GM19025 (cell line): ENCODE measurements at regions not wholly inside any gene's neighbourhood (a gene's known extent, or its start where the extent isn't known, plus 50 kb on each side); places are given as distances from the start of the nearest gene placed in this dataset.
"Not testable (repeated sequence)": the region's sequence is repeated elsewhere in the genome, so short reads cannot be mapped to it uniquely, and the experiment has no call there.

Source experiments
- ATAC-seq: cut with Tn5 transposase; IDR thresholded peaks from one replicate; pipeline ENCODE4 v1.9.1; 2021; ENCODE audit warnings: mild to moderate bottlenecking, low read depth, moderate library complexity; ENCODE audit not compliant: unreplicated experiment

DNA sequence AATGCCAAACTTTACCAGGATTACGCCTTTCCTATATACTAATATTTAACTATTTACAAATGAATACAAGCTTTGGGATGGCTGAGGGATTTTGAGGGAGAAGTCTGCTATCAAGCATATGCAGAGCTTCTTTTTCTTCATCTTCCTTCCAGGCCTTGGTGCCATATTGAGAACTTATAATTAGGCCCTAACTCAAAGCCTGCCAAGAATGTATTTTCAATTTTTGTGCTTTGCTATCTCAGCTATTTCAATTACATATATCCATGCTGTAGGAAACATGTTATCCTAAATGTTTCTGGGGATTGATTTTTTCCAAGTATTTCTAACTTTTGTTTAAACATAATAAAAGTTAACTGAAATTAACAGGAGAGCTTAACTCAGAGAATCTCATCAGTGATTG is 425.0 kb upstream of the GRM7 start:
- no peak for ATAC-seq

DNA sequence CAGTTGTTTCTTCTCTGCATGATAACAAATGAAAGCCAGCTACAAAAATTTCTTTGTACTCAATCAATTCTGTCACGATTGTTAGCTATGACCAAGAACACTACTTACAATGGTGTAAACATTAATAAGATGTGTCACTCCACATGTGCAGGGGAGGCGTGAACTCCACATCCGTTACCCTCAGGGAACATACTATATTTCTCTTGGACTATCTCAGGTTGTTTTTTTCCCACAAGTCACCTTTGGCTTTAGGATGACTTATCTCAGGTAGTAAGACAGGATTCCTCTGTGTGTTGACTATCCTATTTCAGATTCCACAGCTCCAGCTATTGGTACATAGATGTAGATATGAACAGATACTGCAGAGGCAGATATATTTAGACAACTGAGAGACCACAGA is 423.3 kb upstream of the GRM7 start:
- no peak for ATAC-seq

- no peak for ATAC-seq
These were observed 422.9 kb upstream of the GRM7 start for GRCh38 chr3:6438031-6438430.

DNA sequence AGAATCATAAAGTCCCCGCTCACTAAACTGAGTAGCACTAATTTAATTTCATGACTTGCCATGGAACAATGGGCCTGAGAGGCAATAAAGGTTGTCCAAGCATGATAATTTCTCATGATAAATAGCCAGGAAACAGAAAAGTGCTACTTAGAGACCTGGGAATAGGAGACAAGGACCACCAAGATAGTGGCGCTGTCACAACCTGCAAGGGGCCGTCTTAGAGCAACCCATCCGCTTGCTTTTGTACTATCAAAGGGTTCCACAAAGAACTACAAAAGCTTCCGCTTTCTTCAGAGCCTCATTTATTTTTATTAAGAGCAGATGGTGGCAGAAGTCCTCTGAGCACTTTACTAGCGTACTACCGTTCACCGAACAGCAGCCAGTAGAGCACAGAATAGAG is 421.7 kb upstream of the GRM7 start:
- no peak for ATAC-seq

DNA sequence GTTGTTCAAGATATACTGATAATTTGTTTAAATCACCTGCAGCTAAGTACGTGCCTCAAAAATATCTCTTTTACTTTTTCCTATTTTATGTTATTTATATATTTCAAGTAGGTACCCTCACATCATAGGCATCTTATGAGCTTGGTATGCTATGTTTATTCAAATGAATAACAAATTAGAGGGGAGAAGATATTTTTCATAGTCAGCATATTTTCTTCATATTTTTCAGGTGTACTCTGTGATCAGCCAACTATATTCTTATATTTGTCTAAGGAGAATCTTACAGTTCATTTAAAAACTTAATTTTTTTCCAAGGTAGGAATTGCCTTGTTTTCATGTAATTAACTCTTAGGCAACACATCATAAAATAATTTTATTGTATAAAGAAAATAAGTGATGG is 421.1 kb upstream of the GRM7 start:
- ATAC-seq: no peak

DNA sequence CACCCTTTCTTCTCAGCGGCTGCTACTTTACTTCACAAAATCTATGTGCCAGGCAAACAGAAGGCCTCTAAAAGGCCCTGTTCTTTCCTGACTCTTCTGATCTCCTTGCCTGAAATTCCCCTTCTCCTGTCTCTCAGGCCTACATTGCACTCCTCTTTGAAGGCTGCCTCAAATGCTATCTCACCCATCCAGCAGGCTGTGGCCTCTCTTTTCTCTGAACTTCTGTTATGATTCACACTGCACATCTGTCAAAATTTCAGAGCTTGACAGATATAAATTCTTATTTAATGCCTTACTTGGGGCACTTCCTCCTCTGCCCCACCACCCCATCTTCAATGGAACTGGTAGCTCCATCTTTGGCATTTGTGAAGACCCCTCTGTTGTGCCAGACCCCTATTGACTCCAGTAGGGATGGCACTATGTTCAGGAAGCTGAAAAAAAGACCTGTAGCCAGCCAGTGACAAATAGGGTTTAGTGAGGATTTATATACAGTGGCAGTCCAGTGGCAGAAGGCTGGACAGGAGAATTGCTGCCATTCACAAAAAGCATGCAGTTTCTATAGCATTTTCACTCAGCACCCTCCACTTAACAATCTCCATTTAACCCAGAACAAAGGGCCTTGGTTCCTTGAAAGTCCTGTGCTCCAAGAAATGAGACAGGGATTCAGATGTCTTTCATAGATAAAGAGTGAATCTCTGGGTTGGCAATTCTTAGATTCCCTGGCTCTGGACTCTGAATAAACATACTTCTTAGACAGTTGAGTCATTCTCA is 415.8 kb upstream of the GRM7 start:
- no peak for ATAC-seq

DNA sequence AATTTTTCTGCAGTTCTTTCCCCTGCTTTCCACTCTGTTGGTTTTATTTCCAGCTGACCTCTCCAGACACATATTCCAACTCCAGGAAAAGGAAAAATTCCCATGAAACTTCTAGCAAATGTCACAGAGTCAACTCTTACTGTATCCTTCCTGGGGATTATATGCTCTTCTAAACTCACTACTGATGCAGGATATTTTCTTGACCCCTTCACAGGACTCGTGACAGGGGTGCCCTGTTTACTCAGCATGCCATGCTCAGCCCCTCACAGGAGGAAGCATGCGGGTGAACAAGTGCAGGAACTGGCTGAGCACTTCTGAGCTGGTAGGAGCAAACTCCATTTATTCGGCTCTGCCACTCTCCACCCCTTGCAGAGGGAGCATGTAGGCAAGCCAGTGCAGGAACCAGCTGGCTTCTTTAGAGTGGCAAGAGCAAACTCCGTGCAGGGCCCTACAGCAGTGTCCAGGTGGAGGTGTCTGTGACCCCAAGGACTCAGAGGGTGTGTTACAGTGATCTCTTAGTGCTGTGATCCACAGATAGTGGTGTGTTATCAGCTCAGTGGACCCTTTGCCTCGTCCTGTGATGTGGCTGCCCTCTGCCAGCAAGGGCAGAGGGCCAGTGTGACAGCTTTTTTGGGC is 413.6 kb upstream of the GRM7 start:
- ATAC-seq: no peak

DNA sequence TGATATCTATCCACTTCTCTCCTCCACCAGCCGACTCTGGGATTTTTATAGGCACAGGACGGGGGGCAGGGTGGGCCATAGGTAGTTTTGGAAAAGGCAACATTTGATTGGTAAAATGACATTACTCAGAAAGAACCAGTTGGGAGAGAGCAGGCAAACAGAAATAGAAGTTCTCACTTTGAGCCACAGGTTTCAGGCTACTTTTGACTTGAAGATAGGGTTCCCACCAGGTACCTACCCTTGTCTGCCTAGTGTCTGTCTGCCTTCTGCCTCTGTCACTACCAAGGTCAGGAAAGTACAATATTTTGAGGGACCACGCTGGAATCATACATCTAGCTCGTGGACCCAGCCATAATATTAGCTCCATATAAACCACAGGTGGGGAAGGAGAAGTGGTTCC is 412.9 kb upstream of the GRM7 start:
- no peak for ATAC-seq

DNA sequence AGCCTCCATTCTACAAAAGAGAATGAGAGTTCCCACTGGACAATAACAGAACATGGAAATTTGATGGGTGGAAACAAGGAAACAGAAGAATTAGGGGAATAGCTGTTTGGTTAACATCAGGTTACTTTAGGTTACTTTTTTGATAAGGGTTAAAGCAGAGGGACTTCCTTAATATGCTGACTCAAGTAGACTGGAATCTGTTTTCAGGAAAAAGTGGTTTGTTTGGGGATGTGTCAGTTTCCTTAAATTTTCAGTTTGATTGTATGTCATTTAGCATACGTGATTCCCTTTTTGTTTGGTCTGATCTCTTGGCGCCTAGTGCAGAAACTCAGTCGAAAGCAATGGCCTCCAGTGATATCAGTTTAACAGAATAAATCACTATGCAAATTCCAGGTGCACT is 411.8 kb upstream of the GRM7 start:
- no peak for ATAC-seq

DNA sequence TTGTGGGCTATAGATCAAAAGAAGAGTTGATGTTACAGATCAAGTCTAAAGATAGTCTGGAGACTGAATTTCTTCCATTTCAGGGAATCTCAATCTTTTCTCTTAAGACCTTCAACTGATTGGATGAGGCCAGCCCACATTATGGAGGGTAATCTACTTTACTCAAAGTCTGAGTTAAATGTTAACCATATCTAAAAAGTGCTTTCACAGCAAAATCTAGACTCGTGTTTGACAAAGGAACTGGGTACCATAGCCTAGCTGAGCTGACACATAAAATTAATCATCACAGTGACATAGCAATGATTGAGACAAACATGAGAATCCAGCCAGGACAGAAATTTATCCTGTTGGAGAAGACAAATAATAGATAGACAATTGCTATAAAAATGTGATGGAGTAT is 407.9 kb upstream of the GRM7 start:
- no peak for ATAC-seq

- no peak for ATAC-seq
These were observed 405.9 kb upstream of the GRM7 start for GRCh38 chr3:6455031-6455430.

DNA sequence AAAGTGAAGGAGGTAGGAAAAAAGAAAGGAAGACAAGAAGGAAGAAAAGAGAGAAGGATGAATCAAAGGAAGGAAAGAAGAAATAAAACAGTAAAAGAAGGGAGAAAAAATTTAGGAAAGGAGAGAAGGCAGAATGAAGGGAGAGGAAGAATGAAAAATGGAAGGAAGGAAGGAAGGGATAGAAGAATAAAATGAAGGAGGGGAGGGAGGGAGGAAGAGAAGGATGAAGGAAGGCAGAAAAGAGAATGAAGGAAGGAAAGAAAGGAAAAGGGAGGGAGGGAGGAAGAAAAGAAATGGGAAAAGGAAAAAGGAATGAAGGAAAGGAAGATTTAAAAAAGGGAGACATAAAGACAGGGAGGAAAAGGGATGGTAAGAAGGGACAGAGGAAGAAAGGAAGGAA is 393.7 kb upstream of the GRM7 start:
- ATAC-seq: no peak

DNA sequence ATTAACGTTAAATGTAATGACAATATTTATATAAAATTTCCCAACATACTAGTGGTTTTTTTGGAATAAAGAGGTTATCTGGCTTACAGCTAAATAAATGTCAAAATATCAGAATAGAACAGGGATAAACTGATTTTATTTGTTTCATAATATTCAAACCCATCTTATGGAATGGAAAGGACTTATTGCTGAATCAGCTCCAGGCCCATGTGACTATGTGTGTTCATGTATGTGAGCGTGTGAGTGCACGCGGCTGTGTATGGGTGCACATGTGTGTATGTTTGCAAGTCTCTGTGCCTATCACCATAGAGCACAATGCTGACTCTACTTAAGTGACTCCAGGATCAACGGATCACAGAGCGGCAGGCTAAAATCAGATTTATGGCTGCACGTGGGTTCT is 392.3 kb upstream of the GRM7 start:
- ATAC-seq: no peak

GRCh38 chr3:6471744-6472143 is 389.2 kb upstream of the GRM7 start:
- ATAC-seq: no peak

- not testable (repeated sequence) for ATAC-seq
These were observed 370.2 kb upstream of the GRM7 start for GRCh38 chr3:6490487-6491327.

- no peak for ATAC-seq
These were observed 369.1 kb upstream of the GRM7 start for GRCh38 chr3:6491768-6492167.

DNA sequence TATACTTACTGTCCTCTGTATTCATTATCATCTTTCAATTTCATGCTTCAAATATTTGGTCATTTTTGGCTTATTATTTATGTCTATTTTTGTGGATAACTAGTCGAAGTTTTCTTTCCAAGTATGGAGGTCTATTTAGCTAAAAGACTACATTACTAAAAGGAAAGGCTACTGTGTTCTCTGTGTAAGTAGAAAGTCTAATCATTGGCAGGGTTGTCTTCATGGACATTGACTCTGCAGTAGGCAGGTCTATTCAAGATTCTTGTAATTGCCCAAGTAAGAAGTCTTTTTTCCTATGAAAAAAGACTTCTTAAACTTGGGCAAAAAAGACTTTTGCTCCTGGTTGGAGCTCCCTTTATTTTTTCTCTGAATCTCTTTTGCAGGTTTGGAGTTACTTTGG is 368.6 kb upstream of the GRM7 start:
- ATAC-seq: no peak

- not testable (repeated sequence) for ATAC-seq
These were observed 362.0 kb upstream of the GRM7 start for GRCh38 chr3:6498944-6499343.

DNA sequence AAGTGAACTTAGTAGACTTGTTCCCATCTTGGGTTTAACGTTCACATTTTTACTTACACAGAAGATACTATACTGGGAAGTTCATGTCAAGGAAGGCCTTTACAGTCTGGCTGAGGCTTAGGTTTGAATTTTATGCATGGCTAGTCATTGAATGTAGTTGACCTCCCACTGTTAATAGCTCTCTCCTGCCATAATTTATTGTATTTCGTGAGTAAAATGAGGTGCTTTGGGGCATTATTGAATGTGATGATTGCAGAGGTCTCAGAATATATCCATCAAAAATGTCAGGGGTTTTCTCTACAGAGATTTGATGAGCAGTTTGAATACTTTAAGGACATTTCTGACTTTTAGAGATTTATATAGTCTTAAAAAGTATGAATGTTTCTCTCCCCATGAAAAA is 356.6 kb upstream of the GRM7 start:
- ATAC-seq: no peak

GRCh38 chr3:6504834-6505233 is 356.1 kb upstream of the GRM7 start:
- ATAC-seq: no peak

- no peak for ATAC-seq
These were observed 352.5 kb upstream of the GRM7 start for GRCh38 chr3:6508410-6508759.

DNA sequence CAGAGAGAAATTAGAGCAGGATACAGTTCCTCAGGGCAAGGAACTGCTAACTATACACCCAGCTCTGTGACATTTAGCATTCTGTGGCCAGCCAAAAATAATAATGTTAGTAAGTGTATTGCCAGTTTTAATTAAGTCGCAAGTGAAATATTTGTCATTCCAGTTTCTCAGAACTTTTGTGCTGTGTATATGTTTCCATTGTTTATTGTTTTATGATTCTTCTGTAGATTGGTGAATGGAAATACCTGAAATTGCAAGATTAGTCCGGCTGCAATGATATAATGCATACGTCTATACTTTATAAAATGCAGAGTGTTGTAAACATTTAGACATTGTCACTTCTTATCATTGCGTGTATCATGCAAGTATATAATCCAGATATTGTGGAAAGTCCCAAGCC is 351.3 kb upstream of the GRM7 start:
- no peak for ATAC-seq
